Body of pancreas (tissue), 4 donors: ENCODE measurements at regions not wholly inside any gene's neighbourhood (a gene's known extent, or its start where the extent isn't known, plus 50 kb on each side); places are given as distances from the start of the nearest gene placed in this dataset.

Experiments used
- ATAC-seq: fragments of 150-250 bp; one replicate; pipeline ENCODE4 v1.9.1; 2016
- DNase-seq, 4 donors: peaks; one replicate each; pipeline ENCODE4 v3.0.0-alpha.2; 2019
- H3K27ac ChIP-seq, 4 donors: fragments of 200-600 bp; sonication (generic); 1 replicate in 3 of 4; 2 replicates in 1 of 4; pipeline versions ENCODE4 v1.5.1 to v1.6.1; 2016 to 2019; ENCODE audit warnings: mild to moderate bottlenecking in 1 of 4, mixed read lengths in 1 of 4, moderate library complexity in 1 of 4
- H3K27me3 ChIP-seq, 2 donors: fragments of 200-600 bp; sonication (generic); one replicate each; pipeline ENCODE4 v1.6.0; 2016; ENCODE audit warnings: mild to moderate bottlenecking in 1 of 2
- H3K36me3 ChIP-seq, 2 donors: fragments of 200-600 bp; sonication (generic); replicated peaks in 1 of 2; 2 replicates each; pipeline ENCODE4 v1.5.1; 2016; ENCODE audit warnings: low read depth in 2 of 2; ENCODE audit not compliant: insufficient read depth in 1 of 2
- H3K4me1 ChIP-seq: fragments of 200-600 bp; sonication (generic); one replicate; pipeline ENCODE4 v1.6.0; 2016
- H3K4me3 ChIP-seq, 2 donors: fragments of 200-600 bp; sonication (generic); 1 replicate in 1 of 2; 2 replicates in 1 of 2; pipeline ENCODE4 v1.5.1; 2016 to 2019
- H3K9me3 ChIP-seq, 3 donors: fragments of 200-600 bp; sonication (generic); 1 replicate in 2 of 3; 2 replicates in 1 of 3; pipeline ENCODE4 v1.5.1; 2016
- POLR2A ChIP-seq, 3 donors: fragments of 450-650 bp; IDR thresholded peaks; one replicate each; pipeline ENCODE4 v1.6.1; 2016; ENCODE audit warnings: antibody characterized with exemption in 3 of 3, mild to moderate bottlenecking in 2 of 3
- WGBS, 2 donors: methylation state at CpG; one replicate each; pipeline ENCODE4 v1.1.5; 2017; 5-methylcytosine and 5-hydroxymethylcytosine counted together
- intact Hi-C: fragments of 100-400 bp; cut with DNase I; formaldehyde crosslinking; loops from one replicate; pipeline ENCODE4 v1.15.1; 2023
- TF ChIP-seq, protein P1 (sequence below), 7 experiments: fragments of 450-650 bp in 4 of 7; fragments of 200-600 bp in 3 of 7; sonication (generic) in 3 of 7; IDR thresholded peaks; one replicate each; pipeline ENCODE4 v1.5.1; 2016 to 2019; ENCODE audit warnings: antibody characterized with exemption in 7 of 7

DNA sequence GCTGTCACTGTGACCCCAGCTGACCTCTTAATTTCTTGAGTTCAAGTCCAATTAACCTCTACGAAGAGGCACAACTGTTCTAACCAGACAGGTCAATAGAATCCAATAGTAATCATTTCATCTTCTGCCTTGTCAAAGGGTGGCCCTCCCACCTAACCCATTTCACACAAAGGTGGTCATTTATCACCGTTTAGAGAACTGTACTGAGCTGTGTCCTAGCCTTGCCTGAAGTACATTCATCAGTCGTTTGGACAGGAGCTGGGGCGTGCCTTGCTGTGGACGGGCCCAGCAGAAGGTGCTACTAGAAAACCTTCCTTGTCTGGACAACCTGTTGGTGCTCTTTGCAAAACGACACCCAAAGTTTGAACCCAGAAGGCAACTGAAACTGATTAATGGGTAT is 605.4 kb downstream of the ISL1 start:
- H3K36me3 ChIP-seq = no peaks in the 10 kb centered on the region
- TF ChIP-seq, protein P1, sequence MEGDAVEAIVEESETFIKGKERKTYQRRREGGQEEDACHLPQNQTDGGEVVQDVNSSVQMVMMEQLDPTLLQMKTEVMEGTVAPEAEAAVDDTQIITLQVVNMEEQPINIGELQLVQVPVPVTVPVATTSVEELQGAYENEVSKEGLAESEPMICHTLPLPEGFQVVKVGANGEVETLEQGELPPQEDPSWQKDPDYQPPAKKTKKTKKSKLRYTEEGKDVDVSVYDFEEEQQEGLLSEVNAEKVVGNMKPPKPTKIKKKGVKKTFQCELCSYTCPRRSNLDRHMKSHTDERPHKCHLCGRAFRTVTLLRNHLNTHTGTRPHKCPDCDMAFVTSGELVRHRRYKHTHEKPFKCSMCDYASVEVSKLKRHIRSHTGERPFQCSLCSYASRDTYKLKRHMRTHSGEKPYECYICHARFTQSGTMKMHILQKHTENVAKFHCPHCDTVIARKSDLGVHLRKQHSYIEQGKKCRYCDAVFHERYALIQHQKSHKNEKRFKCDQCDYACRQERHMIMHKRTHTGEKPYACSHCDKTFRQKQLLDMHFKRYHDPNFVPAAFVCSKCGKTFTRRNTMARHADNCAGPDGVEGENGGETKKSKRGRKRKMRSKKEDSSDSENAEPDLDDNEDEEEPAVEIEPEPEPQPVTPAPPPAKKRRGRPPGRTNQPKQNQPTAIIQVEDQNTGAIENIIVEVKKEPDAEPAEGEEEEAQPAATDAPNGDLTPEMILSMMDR (IDR thresholded peaks at IDR 0.05) = no peak
- no peak for TF ChIP-seq POLR2A (IDR thresholded peaks at IDR 0.05)
- H3K27ac ChIP-seq = no peak overlapping the region
- H3K9me3 ChIP-seq = no peaks in the 10 kb centered on the region
- DNase-seq (no peak), ATAC-seq (no peak)
- H3K27me3 ChIP-seq = no peaks in the 10 kb centered on the region
- intact Hi-C loops = no loop called here
- 23 to 34% methylated on average over 6 of the region's 6 CpGs for WGBS, 2 donors
- no peak overlapping the region for H3K4me3 ChIP-seq
- no peaks in the 10 kb centered on the region for H3K4me1 ChIP-seq

DNA sequence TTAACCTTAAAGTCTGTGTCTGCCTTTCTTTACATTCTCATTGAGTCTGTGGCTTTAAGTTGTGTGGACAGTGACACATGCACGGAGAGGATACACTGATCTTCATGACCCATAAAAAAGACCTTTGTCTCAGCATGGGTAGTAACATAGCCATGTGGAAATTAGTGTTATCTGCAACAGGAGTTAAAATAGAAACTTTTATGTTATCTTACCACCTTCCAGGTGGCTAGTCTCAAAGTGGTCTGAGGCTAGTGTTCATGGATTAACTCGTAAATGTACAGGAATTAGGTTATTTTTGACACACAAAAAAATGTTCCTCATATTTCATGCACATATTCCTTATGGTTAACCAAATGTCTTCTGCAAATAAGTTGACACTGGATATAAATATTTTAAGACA is 607.0 kb downstream of the ISL1 start:
- ATAC-seq (no peak), DNase-seq (no peak)
- Histone ChIP-seq H3K27ac (no peak overlapping the region), H3K27me3 (no peaks in the 10 kb centered on the region), H3K9me3 (no peaks in the 10 kb centered on the region), H3K36me3 (no peaks in the 10 kb centered on the region), H3K4me1 (no peaks in the 10 kb centered on the region), H3K4me3 (no peak overlapping the region)
- 51 to 64% methylated on average over 2 of the region's 2 CpGs for WGBS, 2 donors
- no peak for TF ChIP-seq POLR2A (IDR thresholded peaks at IDR 0.05)
- TF ChIP-seq, protein P1 (IDR thresholded peaks at IDR 0.05) = no peak
- intact Hi-C loops = no loop called here

DNA sequence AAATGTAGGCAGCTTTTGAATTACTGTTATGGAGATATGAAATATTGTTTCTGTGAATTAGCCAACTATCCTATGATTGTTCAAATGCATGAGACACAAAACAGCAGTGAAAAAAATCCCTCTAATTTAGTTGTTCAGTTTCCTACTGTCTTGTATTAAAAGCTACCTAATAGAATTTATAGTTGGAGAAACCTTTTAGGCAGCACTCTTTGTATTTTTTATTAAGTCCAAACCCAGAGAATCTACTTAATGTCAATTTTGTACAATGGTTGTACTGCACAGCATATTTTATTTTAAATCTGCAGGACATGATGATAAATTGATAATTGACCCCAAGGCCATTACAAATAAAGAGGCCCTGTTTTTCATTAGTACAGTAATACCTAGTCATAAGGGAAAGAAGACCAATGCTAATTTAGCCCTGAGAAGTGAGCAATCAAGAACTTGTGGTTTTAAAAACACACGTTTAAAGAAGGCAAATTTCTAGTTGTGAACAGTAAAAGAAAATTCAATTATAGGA is 607.5 kb downstream of the ISL1 start:
- H3K27me3 ChIP-seq = no peaks in the 10 kb centered on the region
- intact Hi-C loops = no loop called here
- H3K36me3 ChIP-seq = no peaks in the 10 kb centered on the region
- no peak for ATAC-seq
- H3K4me1 ChIP-seq = no peaks in the 10 kb centered on the region
- 14 to 16% methylated on average over 1 of the region's 1 CpG for WGBS, 2 donors
- no peak for TF ChIP-seq POLR2A (IDR thresholded peaks at IDR 0.05)
- TF ChIP-seq, protein P1 (IDR thresholded peaks at IDR 0.05) = no peak
- no peaks in the 10 kb centered on the region for H3K9me3 ChIP-seq
- no peak for DNase-seq
- H3K27ac ChIP-seq = no peak overlapping the region
- no peak overlapping the region for H3K4me3 ChIP-seq

DNA sequence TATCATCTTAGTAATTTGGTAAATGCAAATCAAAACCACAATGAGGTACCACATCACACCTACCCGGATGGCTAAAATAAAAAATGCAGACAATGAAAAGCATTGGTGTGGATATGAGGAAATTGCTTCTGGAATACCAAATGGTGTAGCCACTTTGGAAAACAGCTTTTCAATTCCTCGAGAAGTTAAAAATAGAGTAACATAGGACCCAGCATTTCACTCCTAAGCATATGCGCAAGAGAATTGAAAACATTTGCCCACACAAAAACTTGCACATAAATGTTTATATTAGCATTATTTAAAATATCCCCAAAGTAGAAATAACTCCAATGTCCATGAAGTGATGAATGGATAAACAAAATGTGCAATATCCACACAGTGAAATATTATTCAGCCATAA is 608.7 kb downstream of the ISL1 start:
- H3K4me1 ChIP-seq = no peaks in the 10 kb centered on the region
- H3K36me3 ChIP-seq = no peaks in the 10 kb centered on the region
- DNase-seq (no peak), ATAC-seq (no peak)
- H3K9me3 ChIP-seq = no peaks in the 10 kb centered on the region
- no peak overlapping the region for H3K4me3 ChIP-seq
- TF ChIP-seq, protein P1 (IDR thresholded peaks at IDR 0.05) = no peak
- no peak for TF ChIP-seq POLR2A (IDR thresholded peaks at IDR 0.05)
- WGBS, 2 donors = 73 to 80% methylated on average over 3 of the region's 3 CpGs
- no peak overlapping the region for H3K27ac ChIP-seq
- intact Hi-C loops = no loop called here
- no peaks in the 10 kb centered on the region for H3K27me3 ChIP-seq

DNA sequence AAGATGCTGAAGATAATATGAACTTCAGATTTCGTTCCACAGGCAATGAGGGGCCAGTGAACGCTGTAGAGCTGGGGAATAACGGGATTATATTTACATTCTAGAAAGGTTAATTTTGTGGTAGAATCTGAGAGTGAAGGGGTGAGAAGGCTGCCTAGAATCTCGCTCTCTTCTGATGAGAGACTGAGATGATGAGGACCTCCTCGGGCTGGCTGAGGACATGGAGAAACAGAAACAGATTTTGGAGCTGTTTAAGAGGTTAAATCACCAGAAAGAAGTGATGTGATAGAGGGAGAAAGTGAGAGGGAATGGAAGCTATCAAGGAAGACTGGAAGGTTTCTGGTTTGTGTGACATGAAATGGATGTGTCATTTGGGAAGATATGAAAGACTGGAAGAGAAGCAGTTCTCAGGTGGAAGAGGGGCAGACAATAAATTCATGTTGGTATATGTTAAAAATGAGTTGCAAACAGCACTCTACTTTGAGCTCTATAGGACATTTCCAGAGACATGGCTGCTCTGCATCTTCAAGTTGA is 612.6 kb downstream of the ISL1 start:
- Histone ChIP-seq H3K4me3 (no peak overlapping the region), H3K27ac (no peak overlapping the region), H3K9me3 (no peaks in the 10 kb centered on the region), H3K27me3 (no peaks in the 10 kb centered on the region), H3K4me1 (no peaks in the 10 kb centered on the region), H3K36me3 (no peaks in the 10 kb centered on the region)
- intact Hi-C loops = no loop called here
- 59 to 66% methylated on average over 5 of the region's 5 CpGs for WGBS, 2 donors
- DNase-seq (no peak), ATAC-seq (no peak)
- TF ChIP-seq POLR2A (IDR thresholded peaks at IDR 0.05) = no peak
- TF ChIP-seq, protein P1 (IDR thresholded peaks at IDR 0.05) = no peak
